ENCODE measurements at regions not wholly inside any gene's neighbourhood (a gene's known extent, or its start where the extent isn't known, plus 50 kb on each side); places are given as distances from the start of the nearest gene placed in this dataset.

- no peak for TF ChIP-seq NANOG (IDR thresholded peaks at IDR 0.05; ENCODE audit: borderline replicate concordance)
- no peak for TF ChIP-seq ETS1 (IDR thresholded peaks at IDR 0.05)
- TF ChIP-seq JUNB (IDR thresholded peaks at IDR 0.05; ENCODE audit: unreplicated experiment) = no peak
- TF ChIP-seq STAT1 (IDR thresholded peaks at IDR 0.05; ENCODE audit: unreplicated experiment) = no peak
- TF ChIP-seq REST (IDR thresholded peaks at IDR 0.05; ENCODE audit: unreplicated experiment) = no peak
- TF ChIP-seq ZNF114 (CRISPR knock-in tag; IDR thresholded peaks at IDR 0.05) = no peak
- no peak for TF ChIP-seq EZH2 (IDR thresholded peaks at IDR 0.05; ENCODE audit: low read depth, unreplicated experiment)
Measured at GRCh38 chr9:103243553-103243952, 248.4 kb downstream of the CYLC2 start (continued).

GRCh38 chr9:103245369-103245768 is 250.2 kb downstream of the CYLC2 start:
- Mint-ChIP-seq H3K36me3 (ENCODE audit: low read depth) (peaks cover 13% of the 10 kb centered on the region; the same call in 2 of the 3 replicates), H3K27me3 (ENCODE audit: insufficient read depth, low read depth, poor library complexity) (no peaks in the 10 kb centered on the region), H3K9me3 (peaks cover 83% of the 10 kb centered on the region), H3K4me1 (no peaks in the 10 kb centered on the region), H3K27ac (no peak overlapping the region), H3K4me3 (no peak overlapping the region)
- H4K20me1 ChIP-seq (replicated peaks; ENCODE audit: insufficient read depth) = no peaks in the 10 kb centered on the region
- no peaks in the 10 kb centered on the region for H3K9me2 ChIP-seq (ENCODE audit: insufficient read depth)
- no peaks in the 10 kb centered on the region for H3K79me2 ChIP-seq (replicated peaks; ENCODE audit: insufficient read depth)
- H3K4me2 ChIP-seq = no peak overlapping the region
- no peaks in the 10 kb centered on the region for H3K27me3 ChIP-seq (ENCODE audit: insufficient read depth)
- no peak overlapping the region for H3K27ac ChIP-seq (ENCODE audit: low read depth)
- no peak for TF ChIP-seq STAT1 (IDR thresholded peaks at IDR 0.05; ENCODE audit: unreplicated experiment)
- TF ChIP-seq EZH2 (IDR thresholded peaks at IDR 0.05; ENCODE audit: low read depth, unreplicated experiment) = no peak
- TF ChIP-seq ZNF331 (CRISPR knock-in tag; IDR thresholded peaks at IDR 0.05; ENCODE audit: low read depth) = no peak
- TF ChIP-seq NANOG (IDR thresholded peaks at IDR 0.05; ENCODE audit: borderline replicate concordance) = no peak
- no peak for TF ChIP-seq EZH2phosphoT487 (IDR thresholded peaks at IDR 0.05; ENCODE audit: unreplicated experiment)
- no peak for TF ChIP-seq REST (IDR thresholded peaks at IDR 0.05; ENCODE audit: unreplicated experiment)
- TF ChIP-seq CTCF (conservative IDR thresholded peaks at IDR 0.05; ENCODE audit: low read depth in 2 of 2) = no peak
- TF ChIP-seq CREB1 (CRISPR knock-in tag; IDR thresholded peaks at IDR 0.05; ENCODE audit: low read depth) = no peak
- DNase-seq (ENCODE audit: low spot score) (no peak), ATAC-seq (no peak)
- no peak overlapping the region for H3K4me3 ChIP-seq
- no peaks in the 10 kb centered on the region for H3F3A ChIP-seq (replicated peaks; ENCODE audit: low read depth)
- H3K36me3 ChIP-seq (ENCODE audit: insufficient read depth) = 0 out of 2 replicates have a peak, but pooled peaks cover 3% of the 10 kb centered on the region
- H2AFZ ChIP-seq = no peak overlapping the region
- no peaks in the 10 kb centered on the region for H3K4me1 ChIP-seq (ENCODE audit: insufficient read depth)
